GM18867 (cell line): ENCODE measurements at regions not wholly inside any gene's neighbourhood (a gene's known extent, or its start where the extent isn't known, plus 50 kb on each side); places are given as distances from the start of the nearest gene placed in this dataset.

Experiments used
- ATAC-seq: cut with Tn5 transposase; IDR thresholded peaks from one replicate; pipeline ENCODE4 v1.9.1; 2021; ENCODE audit warnings: mild to moderate bottlenecking, moderate library complexity; ENCODE audit not compliant: unreplicated experiment

DNA sequence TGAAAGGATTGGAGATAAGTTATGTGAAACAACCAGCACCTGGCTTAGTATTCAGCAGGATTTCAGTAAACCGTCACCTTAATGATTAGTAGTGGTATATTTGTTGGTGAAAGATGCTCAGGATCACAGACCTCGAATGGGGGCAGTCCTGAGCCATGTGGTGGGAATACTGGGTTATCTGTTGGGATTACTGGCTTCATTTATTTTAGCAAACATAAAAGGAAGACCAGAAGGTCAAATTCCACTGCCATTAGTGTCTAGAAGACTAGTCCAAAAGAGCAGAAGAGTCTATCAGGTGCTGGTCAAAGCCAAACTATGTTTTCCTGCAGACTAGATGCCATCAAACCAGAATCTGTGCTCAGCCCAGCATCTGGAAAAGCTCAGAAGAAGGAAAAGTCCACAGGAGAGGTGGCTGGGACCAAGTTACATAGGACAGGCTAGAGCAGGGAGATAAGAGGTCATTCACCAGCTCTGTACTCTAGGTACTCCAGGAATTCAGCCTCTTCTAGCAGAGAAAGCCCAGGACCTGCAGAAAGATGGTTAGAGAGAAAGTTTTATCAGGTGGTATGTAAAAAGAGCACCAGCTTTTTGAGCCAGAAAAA, 343.4 kb downstream of the PLPP3 start:
- no peak for ATAC-seq

DNA sequence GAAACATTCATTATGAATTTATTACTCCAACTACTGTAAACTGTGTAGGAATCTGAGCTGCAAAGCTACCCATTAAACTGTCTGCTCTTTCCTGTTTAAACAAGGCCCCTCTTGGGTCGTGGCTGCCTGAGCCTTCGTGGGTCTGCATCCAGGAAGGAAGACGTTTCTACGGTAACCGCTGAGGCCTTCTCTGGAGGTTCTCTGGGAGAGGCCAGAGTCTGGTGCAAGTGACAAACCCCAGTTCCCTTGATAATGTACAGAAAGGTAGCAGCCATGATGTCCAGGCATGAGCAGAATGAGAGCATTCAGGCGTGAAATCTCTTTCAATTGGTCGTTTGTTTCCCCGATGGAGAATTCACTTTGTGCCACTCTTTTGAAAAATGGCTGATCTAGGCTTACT, 350.2 kb downstream of the PLPP3 start:
- ATAC-seq: no peak

- ATAC-seq: no peak
These were observed 351.5 kb downstream of the PLPP3 start for GRCh38 chr1:56227886-56228285.

DNA sequence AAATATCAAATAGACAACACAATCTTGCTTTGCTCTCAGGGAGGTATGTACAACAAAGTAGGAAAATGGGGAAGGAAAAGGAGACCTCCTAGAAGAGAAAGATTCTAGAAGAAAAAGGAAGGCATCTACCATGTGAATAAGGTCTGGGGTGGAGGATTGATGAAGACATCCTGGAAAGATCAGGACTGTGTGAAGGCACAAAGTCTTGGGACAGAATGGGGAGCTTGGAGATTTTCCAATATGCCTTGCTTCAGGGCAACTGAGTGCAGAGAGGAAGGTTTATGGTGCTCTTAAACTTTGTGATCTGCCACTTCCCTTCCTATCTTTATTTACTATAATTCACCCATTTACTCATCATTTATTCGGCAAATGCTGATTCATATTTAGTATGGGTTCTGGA, 352.0 kb downstream of the PLPP3 start:
- no peak for ATAC-seq

- ATAC-seq: no peak
These were observed 353.2 kb downstream of the PLPP3 start for GRCh38 chr1:56225964-56226815.

GRCh38 chr1:56223968-56224367, 355.4 kb downstream of the PLPP3 start:
- no peak for ATAC-seq

DNA sequence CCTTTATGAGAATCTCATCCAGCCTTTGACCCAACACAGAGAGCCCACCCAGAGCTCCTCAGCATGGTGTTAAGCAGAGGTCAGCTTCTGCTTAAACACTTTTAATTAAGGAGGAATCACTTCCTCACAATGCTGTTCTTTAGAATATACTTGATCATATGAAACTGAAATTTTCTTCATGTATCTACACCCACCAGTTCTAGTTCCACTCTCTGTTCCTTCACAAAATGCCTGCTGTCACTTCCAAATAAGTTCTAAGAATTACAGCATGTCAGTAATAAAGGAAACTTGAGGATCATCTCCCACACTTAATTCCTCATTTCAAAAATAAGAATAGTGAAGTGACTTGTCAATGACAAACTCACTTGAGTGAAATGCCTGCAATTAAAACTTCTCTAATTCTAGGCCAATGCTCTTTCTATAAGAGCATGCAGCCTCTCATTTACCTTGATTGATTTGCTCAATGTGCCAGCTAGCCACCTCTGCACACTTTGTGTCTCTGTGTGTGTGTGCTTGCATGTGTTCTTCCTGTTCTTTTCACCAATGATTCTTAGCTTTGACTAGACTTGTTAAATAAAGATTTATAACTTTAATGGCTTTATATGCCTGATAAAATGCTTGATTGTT, 356.3 kb downstream of the PLPP3 start:
- ATAC-seq: no peak

GRCh38 chr1:56220021-56220420, 359.3 kb downstream of the PLPP3 start:
- no peak for ATAC-seq

DNA sequence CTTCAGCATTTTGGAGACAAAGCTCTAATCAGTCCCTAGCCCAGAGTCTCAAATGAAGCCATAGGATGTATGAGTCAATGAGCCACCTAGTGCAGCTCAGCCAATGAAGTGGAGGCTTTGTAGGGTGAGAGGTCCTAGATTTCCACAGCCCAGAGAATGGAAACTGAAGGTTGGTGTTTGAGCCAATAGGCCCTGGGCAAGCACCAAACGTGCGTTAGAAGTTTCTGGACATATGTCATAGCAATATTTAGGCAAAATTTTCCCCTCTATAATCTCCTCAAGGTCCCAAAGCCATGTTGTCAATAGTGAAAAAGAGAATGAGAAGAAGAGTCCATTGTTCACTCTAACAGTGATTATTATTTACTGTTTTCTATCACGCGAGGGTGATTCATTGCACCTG, 361.3 kb downstream of the PLPP3 start:
- ATAC-seq: no peak

DNA sequence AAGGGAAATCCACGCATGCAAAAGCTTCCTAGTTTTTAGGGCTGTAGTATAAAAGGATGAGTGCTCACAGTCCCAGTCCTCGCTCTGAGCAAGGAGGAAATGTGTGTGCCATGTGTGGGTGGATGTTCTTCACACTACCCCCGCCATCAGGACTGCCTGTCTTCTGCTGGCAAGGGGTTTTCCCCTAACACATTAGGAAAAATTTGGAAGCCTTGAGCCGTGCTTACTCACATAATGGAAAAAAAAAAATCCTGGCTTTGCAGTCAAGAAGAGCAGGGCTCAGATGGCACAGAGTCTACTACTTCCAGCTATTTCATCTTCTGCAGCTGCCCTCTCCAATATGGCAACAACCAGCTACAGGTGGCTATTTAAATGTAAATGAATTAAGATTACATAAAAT, 363.1 kb downstream of the PLPP3 start:
- no peak for ATAC-seq

- ATAC-seq: no peak
These were observed 363.6 kb downstream of the PLPP3 start for GRCh38 chr1:56215771-56216170.

DNA sequence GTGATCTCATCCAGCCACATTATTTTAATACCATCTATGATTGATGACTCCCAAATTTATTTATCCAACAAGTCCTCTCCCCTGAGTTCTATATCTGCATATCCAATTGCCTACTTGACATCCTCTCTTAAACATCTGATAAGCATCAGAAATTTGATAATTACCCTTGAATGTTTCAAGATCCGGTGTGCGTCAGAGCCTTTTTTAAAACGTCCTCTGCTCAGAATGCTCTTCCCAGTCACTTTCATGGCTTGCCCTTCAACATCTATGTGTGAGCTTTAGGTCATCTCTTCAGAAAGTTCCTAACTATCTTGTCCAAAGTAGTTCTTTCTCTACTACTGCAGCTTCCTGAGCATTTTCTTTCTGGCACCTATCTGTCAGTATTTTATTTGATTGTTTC, 364.3 kb downstream of the PLPP3 start:
- no peak for ATAC-seq

- no peak for ATAC-seq
These were observed 366.3 kb downstream of the PLPP3 start for GRCh38 chr1:56213068-56213467.

DNA sequence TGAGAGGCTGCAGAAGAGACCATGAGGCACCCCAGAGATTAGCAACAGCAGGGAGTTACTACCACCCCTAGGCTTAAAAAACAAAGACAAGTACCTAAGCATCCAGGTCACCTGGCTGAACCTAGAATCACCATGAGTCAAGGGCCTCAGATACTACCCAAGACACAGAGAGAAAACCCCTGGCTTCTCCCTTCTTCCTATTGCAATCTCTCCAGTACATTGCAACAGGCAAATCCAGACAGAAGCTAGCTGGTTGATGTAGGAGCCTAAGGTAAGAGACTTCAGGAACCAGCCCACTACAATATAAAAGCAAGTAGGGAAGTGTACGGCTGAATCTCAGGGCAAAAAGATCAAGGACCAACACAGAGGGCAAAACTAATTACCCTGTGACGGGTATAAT, 367.2 kb downstream of the PLPP3 start:
- no peak for ATAC-seq

DNA sequence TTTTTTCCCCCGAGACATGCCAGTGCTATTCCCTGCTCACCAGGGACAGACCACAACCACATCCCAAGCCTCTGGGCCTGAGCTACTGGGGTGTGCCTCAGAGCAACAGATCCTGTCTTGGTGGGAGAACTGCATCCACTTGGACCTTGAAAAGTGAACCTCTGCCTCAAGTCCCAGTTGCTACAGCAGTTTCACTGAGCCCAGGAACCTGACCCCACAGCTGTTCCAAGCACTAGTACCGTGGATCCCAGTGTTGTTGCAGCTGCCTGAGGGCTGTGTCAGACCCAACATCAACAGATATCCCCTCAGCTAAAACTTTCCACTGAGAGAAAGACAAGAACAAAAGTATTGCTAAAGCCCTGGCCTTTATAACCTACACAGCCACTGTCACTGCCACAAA, 373.0 kb downstream of the PLPP3 start:
- no peak for ATAC-seq

DNA sequence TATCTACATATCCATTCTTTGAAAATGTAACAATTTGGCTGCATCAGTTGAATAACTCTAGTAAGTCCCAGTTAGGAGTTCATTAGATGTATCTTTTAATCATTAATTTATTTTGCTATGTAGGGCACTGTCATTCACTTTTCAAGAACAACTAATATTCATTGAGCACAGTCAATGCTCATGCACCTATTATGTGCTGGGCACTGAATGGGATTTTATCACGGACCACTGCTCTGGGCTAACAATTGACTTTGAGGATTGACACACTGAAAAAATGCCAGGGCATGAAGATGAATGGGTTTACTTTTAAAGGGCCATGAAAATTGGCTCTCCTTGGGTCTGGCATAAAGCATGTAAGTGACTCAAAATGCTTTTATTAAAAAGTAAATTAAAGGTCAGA, 375.2 kb downstream of the PLPP3 start:
- ATAC-seq: no peak

- ATAC-seq: no peak
These were observed 376.4 kb downstream of the PLPP3 start for GRCh38 chr1:56202796-56203492.

DNA sequence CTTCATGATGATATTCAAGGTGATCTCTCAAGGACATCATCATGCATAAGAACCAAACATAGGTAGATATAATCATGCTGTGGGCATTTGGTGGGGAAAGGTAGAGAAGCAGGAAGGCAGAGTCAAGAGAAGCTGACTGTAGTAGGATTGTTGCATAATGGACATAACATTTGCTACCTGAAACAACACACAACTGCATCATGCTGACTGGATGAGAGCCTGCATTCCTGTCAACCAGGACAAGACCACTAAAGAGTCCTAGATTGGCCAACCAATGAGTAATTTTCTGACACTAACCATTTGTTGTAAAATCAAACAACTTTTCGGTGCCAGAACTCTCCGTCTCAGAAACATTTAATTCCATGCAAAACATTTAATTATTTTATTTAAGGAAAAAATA, 377.2 kb downstream of the PLPP3 start:
- ATAC-seq: no peak

DNA sequence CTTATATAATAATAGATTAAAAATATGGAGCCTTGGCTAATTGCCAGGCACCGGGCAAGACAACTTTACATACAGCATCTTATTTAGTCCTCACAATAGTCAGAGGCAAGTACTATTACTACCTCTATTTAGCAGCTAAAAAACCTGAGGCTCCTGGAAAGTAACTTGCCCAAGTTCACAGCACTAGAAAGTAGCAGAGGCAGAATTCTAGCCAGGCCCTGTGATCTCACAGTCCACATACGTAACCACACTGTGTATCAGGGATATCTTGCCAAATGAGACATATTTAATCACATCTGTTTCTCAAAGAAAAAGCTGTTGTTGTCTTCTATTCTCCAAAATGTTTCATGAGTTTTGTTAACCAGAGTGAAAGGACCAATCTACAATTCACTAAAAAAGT, 378.5 kb downstream of the PLPP3 start:
- no peak for ATAC-seq

DNA sequence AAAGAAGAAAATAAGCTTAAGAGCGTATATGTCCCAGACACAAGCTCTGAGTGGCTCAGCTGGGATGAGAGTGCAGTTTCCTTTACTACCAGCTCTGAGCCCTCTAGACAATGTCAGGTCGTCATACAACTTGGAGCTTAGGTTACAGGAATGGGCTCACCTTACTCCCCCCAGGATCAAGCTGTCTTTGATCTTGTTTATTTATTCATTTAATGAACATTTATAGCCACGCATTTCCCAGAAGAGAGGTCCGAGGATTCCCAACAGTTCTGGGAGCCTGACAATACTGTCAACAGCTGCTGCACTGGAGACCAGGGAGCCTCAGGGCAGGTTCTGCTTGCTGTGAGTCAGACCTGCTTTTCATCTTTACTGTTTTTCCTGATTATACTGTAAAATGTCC, 378.9 kb downstream of the PLPP3 start:
- no peak for ATAC-seq

DNA sequence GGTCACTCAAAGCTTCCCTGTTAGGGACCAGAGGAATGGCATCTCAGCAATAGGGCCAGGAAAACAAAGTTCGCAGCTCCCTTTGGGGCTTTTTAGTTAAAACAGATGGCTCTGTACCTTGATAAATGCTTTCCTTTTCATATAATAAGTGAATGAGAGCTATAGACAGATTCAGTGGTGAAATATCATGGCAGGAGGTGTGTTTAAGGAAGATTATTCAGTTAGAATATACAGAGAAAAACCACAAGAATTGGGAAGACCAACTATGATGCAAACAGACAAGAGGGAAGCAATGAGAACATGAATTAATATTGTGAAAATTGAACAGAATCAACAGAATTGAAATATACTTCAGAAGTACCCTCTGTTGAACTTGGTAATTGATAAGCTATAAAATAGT, 379.4 kb downstream of the PLPP3 start:
- no peak for ATAC-seq

- ATAC-seq: no peak
These were observed 380.3 kb downstream of the PLPP3 start for GRCh38 chr1:56199061-56199460.
